ENCODE measurements at regions not wholly inside any gene's neighbourhood (a gene's known extent, or its start where the extent isn't known, plus 50 kb on each side); places are given as distances from the start of the nearest gene placed in this dataset.

DNA sequence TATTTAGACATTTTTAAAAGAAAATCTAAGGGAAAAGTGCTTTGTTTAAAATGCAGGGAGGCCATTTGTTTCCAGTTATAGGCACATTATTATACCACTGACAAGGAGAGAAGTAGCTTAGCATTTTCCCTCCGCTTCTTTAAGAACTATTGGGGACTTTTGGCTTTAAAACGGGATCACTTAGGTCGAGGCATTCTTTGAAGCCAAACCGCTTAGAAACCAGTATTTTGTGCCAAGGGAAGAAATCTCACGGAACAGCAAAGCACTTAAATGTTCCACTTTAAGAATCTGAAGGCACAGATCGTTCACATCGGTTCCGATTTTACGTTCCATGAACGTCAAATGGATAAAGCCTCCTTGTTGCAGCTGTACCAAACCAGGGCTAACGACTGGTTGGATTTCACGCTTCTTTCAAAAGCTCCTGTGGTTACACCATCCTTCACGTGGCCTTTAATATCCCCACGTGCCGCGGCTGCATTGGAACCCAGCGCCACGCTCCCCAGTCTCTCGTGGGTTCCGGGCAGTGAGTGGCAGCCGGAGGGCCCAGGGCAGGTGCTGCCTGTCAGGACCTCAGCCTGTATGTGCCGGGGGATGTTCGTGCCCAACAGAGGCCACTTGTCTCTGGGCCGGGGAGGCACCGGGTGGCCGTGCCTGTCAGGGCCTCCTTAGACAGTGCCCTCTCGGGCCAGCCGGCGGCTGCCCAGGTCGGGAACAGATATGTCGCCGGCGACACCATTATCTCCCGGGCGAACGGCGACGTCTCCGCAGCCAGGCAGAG, 195.4 kb downstream of the KIF26A start:
- TF ChIP-seq GATA3 (IDR thresholded peaks at IDR 0.05; ENCODE audit: low read depth, low read length) (no peak), GATA2 (IDR thresholded peaks at IDR 0.05; ENCODE audit: low read depth, low read length) (no peak)

DNA sequence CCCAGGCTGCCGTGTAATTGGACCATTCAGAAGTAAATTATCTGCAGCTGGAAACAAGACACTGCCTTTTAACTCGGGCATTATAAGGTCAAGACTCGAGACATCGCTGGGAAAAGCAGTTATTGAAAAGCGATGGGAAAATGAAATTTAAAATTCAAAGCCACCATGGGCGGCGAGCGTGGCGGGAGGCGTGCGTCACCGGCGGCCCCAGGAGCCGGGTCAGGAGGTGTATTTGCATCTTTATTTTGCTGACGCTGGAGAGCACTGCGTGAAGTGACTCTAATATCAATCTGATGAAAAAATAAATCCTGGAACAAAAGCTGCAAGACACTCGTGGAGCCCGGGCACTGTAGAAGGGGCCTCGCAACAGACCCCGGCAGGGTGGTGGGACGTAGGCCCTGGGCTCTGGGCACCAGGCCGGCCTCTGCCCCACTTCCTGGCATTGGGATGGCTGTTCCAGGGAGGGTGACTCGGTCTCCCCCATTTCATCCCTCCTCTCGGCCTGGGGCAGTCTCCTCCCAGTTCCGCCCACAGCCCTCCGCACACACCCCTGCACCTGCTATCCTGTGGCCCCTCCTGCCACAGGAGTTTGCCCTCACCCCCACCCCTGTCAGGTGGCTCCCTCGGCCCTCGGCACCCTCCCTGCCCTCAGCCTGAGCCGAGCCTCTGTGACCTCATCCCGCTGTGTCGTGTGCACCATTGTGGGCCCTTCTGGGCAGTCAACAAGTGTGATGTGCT, 196.2 kb downstream of the KIF26A start:
- TF ChIP-seq GATA2 (IDR thresholded peaks at IDR 0.05; ENCODE audit: low read depth, low read length) (no peak), GATA3 (IDR thresholded peaks at IDR 0.05; ENCODE audit: low read depth, low read length) (no peak)

DNA sequence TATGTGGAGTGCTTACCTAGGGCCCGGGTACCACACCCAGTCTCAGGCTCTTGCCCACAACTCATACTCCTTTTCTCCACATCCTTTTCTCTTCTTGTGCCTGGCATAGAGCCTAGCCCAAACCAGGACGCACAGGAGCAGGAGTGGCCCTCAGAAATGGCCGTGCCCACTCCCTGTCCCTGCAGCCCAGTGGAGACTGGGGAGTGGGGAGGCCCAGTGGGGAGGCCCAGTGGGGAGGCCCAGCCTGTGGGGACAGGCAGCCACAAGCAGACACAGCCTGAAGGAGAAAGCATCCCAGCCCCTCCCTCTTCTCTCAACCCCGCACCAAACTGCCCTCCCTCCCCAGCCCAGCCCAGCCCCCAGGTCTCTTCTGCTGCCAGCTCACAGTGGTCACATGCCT, 196.8 kb downstream of the KIF26A start:
- no peak for TF ChIP-seq GATA2 (IDR thresholded peaks at IDR 0.05; ENCODE audit: low read depth, low read length)
- no peak for TF ChIP-seq GATA3 (IDR thresholded peaks at IDR 0.05; ENCODE audit: low read depth, low read length)

DNA sequence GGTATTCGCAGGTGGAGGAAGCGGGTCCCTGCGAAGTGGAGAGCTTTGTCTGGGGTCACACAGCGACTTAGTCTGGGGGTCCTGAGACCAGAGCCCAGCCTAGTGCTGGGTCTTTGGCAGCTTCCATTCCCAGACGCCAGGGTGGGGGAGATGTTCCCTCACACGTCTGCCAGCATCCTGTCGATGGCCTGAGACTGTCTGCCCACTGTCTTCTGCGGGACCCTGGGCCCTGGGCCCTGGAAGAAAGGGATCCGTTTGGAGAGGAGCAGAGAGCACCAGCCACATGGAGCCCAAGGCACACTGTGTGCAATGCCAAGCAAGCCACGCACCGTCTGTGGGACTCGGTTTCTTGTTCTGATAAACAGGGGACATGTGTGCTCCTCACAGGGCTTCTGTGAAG, 197.2 kb downstream of the KIF26A start:
- TF ChIP-seq GATA3 (IDR thresholded peaks at IDR 0.05; ENCODE audit: low read depth, low read length) (no peak), GATA2 (IDR thresholded peaks at IDR 0.05; ENCODE audit: low read depth, low read length) (no peak)

DNA sequence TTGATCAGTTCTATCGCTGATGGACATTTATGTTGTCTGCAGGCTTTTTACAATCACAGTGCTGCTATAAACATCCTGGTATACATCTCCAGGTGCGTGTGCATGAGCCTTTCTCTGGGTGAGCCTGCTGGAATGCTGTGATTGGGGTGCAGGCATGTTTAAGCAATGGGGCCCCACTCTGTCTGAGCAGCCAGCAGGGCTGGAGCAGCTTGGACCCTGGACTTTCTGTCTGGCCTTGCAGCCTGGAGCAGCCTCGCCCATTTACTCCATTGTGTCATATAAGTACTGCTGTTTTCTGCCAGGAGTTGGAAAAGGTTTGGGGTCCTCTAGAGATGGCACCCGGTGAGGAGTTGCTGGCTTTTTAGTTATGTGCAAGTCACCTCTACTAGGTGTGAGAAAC, 199.0 kb downstream of the KIF26A start:
- TF ChIP-seq GATA3 (IDR thresholded peaks at IDR 0.05; ENCODE audit: low read depth, low read length) (no peak), GATA2 (IDR thresholded peaks at IDR 0.05; ENCODE audit: low read depth, low read length) (no peak)

DNA sequence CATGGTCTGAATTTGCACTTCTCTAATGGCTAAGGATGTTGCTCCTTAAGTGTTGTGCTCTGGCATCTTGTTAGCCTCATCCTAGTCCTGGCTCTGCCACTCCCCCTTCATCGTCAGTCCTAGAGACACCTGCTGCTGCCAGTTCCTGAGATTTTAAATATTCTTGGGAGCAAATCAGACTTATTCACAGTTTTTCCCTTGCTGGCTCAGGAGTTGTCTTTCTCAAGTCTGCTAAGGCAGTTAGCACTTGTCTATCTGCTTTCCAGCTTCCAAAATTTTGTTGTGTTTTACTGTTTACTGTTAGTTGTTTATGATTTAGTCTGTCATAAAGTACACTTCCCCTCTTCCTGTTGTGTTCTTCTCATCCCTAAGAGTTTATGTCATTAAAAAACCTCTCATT, 201.0 kb downstream of the KIF26A start:
- no peak for TF ChIP-seq GATA2 (IDR thresholded peaks at IDR 0.05; ENCODE audit: low read depth, low read length)
- TF ChIP-seq GATA3 (IDR thresholded peaks at IDR 0.05; ENCODE audit: low read depth, low read length), result no peak

DNA sequence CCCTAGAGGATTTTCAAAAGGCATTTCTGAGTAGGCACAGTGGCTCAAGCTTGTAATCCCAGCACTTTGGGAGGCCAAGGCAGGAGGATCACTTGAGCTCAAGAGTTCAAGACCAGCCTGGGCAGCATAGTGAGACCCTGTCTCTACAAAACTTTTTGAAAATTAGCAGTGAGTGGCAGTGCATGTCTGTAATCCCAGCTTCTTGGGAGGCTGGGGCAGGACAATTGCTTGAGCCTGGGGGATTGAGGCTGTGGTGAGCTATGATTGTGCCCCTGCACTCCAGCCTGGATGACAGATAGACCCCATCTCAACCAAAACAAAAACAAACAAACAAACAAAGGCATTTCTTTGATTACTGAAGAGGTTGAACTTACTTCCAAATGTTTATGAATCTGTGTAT, 201.4 kb downstream of the KIF26A start:
- TF ChIP-seq GATA3 (IDR thresholded peaks at IDR 0.05; ENCODE audit: low read depth, low read length) (no peak), GATA2 (IDR thresholded peaks at IDR 0.05; ENCODE audit: low read depth, low read length) (no peak)

DNA sequence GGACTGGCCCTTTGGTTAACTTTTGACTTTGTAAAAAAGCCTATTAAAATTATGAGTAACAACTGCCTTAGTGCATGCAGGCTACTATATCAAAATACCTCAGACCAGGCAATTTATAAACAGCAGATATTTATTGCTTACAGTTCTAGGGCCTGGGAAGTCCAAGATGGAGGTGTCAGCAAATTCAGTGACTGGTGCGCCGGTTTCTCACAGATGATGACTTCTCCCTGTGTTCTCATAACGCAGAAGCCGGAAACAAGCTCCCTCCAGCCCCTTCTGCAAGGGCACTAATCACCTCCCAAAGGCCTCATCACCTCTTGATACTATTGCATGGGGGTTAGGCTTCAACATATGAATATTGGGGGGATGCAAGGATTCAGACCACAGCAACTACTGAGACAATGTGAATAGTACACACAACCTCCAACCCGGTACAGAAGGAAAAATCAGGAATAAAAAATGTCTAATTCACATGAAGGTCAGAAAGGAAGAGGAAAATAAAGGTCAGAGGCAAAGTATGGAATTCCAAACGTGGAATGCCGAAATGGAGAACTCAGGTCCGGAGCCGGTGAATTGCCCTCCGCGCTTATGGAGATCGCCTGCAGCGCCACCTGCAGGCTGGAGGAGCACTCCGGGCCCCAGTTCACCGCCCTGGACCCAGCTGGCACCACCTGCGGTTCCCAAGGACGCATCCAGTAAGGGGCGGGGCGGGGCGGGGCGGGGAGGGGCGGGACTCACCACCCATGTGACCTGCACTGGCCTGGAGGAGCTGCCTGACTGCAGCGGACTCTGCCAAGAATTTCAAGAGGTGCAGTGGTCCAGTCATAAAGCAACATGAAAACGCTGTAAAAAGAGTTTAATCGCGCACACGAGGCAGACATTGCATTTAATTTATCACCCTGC, 203.4 kb downstream of the KIF26A start:
- TF ChIP-seq GATA3 (IDR thresholded peaks at IDR 0.05; ENCODE audit: low read depth, low read length) (no peak), GATA2 (IDR thresholded peaks at IDR 0.05; ENCODE audit: low read depth, low read length) (no peak)

DNA sequence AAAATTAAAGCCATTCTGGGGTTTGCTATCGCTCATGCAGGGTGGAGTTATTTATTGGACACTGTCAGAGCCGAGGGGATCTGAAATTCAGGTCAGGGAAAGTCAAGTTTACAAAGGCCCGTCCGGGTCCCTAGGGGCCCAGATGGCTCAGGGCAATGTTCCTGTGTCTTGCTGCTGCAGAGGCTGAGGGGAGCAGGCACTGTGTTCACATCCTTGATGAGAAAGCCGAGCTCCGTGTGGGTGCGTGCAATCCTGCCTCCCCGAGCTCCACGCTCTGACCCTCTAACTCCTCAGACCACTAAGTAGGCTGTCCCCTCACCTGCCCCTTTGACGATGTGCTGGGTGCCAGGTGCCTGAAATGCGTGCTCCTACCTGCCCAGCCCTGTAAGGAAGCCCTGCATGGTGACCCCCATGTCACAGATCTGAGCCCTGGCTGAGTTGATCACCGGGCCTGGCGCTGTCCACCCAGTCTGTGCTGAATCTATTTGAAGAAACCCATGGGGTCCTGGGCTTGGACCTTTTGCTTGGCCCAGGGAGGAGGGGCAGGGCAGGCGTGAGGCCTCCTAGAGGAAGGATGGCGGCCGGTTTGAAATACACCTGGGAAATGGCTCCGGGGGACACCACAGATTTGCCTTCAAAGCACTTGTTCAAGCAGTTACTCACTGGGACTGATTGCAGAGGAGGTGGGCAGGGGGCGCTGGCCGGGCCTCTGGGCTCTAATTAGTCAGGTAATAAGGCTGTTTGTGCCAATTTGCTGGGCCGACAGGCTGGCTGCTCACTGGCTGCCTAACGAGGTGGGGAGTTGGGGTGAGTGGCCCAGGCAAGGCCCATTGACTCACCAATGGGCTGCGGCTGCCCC, 204.3 kb downstream of the KIF26A start:
- no peak for TF ChIP-seq GATA3 (IDR thresholded peaks at IDR 0.05; ENCODE audit: low read depth, low read length)
- TF ChIP-seq GATA2 (IDR thresholded peaks at IDR 0.05; ENCODE audit: low read depth, low read length), result no peak

DNA sequence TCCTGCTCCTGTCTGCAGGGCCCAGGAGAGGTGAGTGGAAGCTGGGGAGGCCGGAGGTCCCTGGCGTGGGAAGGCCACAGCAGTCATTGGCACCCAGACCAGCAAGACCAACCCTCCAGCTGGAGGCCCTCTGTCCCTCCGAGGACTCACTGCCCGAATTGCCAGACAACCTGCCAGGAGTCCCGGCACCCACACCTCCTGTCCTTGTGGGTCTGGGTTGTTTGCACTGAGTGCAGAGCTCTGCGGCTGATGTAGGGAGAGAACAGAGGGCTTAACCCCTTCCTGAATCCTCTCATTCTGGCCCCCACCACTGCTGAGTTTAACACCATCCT, 204.9 kb downstream of the KIF26A start:
- no peak for TF ChIP-seq GATA2 (IDR thresholded peaks at IDR 0.05; ENCODE audit: low read depth, low read length)

DNA sequence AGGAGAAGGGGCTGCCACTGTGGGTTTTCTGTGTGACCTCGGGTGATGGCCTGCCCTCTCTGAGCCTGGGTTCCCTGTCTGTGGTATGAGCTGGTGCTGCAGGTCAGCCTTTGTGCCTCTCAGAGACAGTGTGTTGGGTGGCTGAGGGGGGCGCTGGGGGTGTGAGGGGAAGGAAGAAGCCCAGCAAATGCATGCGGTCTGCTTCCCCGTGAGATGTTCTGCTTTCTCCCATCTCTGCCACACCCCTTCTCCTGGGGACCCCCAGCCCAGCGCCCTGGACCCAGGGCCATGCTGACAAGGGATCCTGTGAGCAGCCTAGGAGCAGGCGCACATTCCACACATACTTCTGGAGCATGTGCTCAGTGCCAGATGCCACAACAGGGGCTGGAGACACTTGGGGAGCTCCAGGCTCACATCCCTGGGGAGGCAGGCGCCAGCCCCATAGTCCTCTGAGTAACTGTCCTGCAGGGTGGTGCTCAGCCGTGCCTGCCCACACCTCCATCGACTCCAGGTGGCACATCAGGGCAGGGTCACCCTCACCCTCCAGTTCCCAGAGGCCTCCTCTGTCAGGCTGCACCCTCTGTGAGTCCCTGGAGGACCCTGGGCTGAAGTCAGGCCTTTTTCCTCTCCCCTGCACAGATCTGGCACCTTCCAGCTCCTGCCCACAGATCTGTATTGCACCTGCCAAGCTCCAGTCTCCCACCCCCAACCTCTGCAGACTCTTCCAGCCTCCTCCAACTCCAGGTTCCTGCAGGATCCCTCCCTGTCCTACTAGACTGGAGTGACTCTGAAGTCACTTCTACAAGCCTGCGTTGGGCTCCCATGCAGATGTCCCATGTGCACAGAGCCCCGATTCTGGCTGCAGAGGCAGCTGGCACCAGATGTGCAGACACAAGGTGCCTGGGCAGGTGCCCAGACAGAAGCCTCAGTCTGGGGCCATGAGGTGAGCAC, 205.6 kb downstream of the KIF26A start:
- no peak for TF ChIP-seq GATA3 (IDR thresholded peaks at IDR 0.05; ENCODE audit: low read depth, low read length)
- no peak for TF ChIP-seq GATA2 (IDR thresholded peaks at IDR 0.05; ENCODE audit: low read depth, low read length)

DNA sequence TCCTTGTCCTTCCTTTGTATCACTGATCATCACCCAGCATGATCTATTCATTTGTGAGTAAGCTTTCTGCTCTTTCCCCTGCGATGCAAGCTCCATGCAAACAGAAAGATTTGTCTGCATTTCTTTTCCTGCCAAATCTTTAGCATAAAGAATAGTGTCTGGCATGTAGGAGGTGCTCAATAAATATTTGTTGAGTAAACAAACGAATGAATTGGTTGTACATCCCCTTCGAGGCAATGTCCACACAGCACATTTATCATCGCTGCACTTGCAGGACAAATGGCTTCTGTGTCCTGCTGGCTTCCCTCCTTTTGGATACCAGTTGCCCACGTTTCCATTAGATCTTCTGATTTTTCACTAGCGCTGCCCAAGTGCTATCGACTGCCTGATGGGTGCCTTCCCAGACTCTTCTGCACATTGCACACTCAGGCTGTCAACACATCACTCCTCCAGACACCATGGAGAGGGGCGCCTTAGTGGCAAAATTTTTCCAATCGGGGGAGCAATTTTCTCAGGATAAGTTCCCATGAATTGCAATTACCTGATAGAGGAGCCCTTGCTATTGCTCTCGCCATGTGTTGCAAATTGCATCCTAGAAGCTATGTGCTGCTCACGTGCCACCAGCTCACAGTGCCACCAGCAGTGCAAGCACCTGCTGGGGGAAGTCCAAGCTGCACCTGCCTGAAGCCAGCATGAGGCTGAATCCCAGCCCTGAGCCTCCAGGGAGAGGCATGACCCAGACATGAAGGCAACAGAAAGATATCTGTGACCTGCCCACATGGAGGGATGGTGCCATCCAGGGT, 206.6 kb downstream of the KIF26A start:
- TF ChIP-seq GATA2 (IDR thresholded peaks at IDR 0.05; ENCODE audit: low read depth, low read length) (no peak), GATA3 (IDR thresholded peaks at IDR 0.05; ENCODE audit: low read depth, low read length) (no peak)
